Astrocyte (in vitro differentiated cells and primary cell): ENCODE measurements at regions not wholly inside any gene's neighbourhood (a gene's known extent, or its start where the extent isn't known, plus 50 kb on each side); places are given as distances from the start of the nearest gene placed in this dataset.

ENCODE experiments used
- DNase-seq: peaks from one replicate; pipeline ENCODE4 v3.0.0-alpha.2; 2010; ENCODE audit warnings: low read depth
- FAIRE-seq: peaks from 2 replicates; lab custom pipeline; 2011; peaks lifted over from hg19 to GRCh38; lab: Jason Lieb, UNC
- H2AFZ ChIP-seq: 2 replicates; pipeline ENCODE4 v1.6.0; 2012; ENCODE audit warnings: low read depth, low read length, inconsistent platforms
- H3K27ac ChIP-seq: 2 replicates; pipeline ENCODE4 v1.5.1; 2011; ENCODE audit warnings: low read depth, low read length, inconsistent platforms
- H3K27me3 ChIP-seq: 2 replicates; pipeline ENCODE4 v1.6.0; 2011; ENCODE audit warnings: low read length, inconsistent platforms; ENCODE audit not compliant: insufficient read depth
- H3K36me3 ChIP-seq: 2 replicates; pipeline ENCODE4 v1.5.1; 2011; ENCODE audit warnings: low read length, inconsistent platforms; ENCODE audit not compliant: insufficient read depth
- H3K4me1 ChIP-seq: 2 replicates; pipeline ENCODE4 v1.5.1; 2011; ENCODE audit warnings: low read length, inconsistent platforms; ENCODE audit not compliant: insufficient read depth
- H3K4me2 ChIP-seq: 2 replicates; pipeline ENCODE4 v1.6.0; 2012; ENCODE audit warnings: low read length, inconsistent platforms
- H3K4me3 ChIP-seq: 2 replicates; pipeline ENCODE4 v1.5.1; 2011; ENCODE audit warnings: low read depth, mild to moderate bottlenecking, low read length, inconsistent platforms; ENCODE audit not compliant: insufficient read depth
- H3K79me2 ChIP-seq: 2 replicates; pipeline ENCODE4 v1.6.0; 2012; ENCODE audit warnings: mild to moderate bottlenecking, low read length, inconsistent platforms; ENCODE audit not compliant: insufficient read depth
- H3K9ac ChIP-seq: 2 replicates; pipeline ENCODE4 v1.6.0; 2012; ENCODE audit warnings: mild to moderate bottlenecking, low read length, inconsistent platforms
- H3K9me3 ChIP-seq: 2 replicates; pipeline ENCODE4 v1.5.1; 2012; ENCODE audit warnings: low read depth, mild to moderate bottlenecking, low read length, inconsistent platforms; ENCODE audit not compliant: insufficient read depth
- H4K20me1 ChIP-seq: 2 replicates; pipeline ENCODE4 v1.6.0; 2012; ENCODE audit warnings: low read length, inconsistent platforms; ENCODE audit not compliant: insufficient read depth
- H3K27ac Mint-ChIP-seq: one replicate; pipeline ENCODE4 v1.8.0; 2021; ENCODE audit warnings: mild to moderate bottlenecking, mixed read lengths; ENCODE audit not compliant: unreplicated experiment
- H3K27me3 Mint-ChIP-seq: one replicate; pipeline ENCODE4 v1.8.0; 2021; ENCODE audit warnings: low read depth, mixed read lengths; ENCODE audit not compliant: unreplicated experiment
- H3K36me3 Mint-ChIP-seq: one replicate; pipeline ENCODE4 v1.8.0; 2021; ENCODE audit warnings: low read depth, mixed read lengths; ENCODE audit not compliant: unreplicated experiment
- H3K4me1 Mint-ChIP-seq: one replicate; pipeline ENCODE4 v1.8.0; 2021; ENCODE audit warnings: low read depth, mixed read lengths; ENCODE audit not compliant: unreplicated experiment
- H3K4me3 Mint-ChIP-seq: one replicate; pipeline ENCODE4 v1.8.0; 2021; ENCODE audit warnings: mild to moderate bottlenecking, moderate library complexity, mixed read lengths; ENCODE audit not compliant: unreplicated experiment
- H3K9me3 Mint-ChIP-seq: one replicate; pipeline ENCODE4 v1.8.0; 2021; ENCODE audit warnings: mild to moderate bottlenecking, mixed read lengths; ENCODE audit not compliant: unreplicated experiment
- EZH2 ChIP-seq: IDR thresholded peaks from 2 replicates; pipeline ENCODE4 v1.6.1; 2012; ENCODE audit warnings: mild to moderate bottlenecking, low read length, inconsistent platforms; ENCODE audit not compliant: insufficient read depth
- TF ChIP-seq, protein P1 (sequence below): IDR thresholded peaks from 2 replicates; pipeline ENCODE4 v1.5.1; 2011; ENCODE audit warnings: low read depth, mild to moderate bottlenecking, inconsistent platforms, low read length, moderate library complexity; ENCODE audit not compliant: insufficient read depth

- H3K9me3 Mint-ChIP-seq: peaks cover 3% of the 10 kb centered on the region
- Histone ChIP-seq H3K4me2 (no peak overlapping the region), H3K4me3 (no peak overlapping the region), H4K20me1 (no peaks in the 10 kb centered on the region), H3K79me2 (no peaks in the 10 kb centered on the region), H2AFZ (no peak overlapping the region), H3K27ac (no peak overlapping the region), H3K4me1 (peaks cover 14% of the 10 kb centered on the region), H3K9ac (no peak overlapping the region), H3K36me3 (no peaks in the 10 kb centered on the region), H3K9me3 (no peaks in the 10 kb centered on the region), H3K27me3 (no peaks in the 10 kb centered on the region)
- FAIRE-seq: no peak
- H3K27ac Mint-ChIP-seq: no peak overlapping the region
- peaks cover 12% of the 10 kb centered on the region for H3K4me1 Mint-ChIP-seq
- H3K27me3 Mint-ChIP-seq: no peaks in the 10 kb centered on the region
- TF ChIP-seq, protein P1, sequence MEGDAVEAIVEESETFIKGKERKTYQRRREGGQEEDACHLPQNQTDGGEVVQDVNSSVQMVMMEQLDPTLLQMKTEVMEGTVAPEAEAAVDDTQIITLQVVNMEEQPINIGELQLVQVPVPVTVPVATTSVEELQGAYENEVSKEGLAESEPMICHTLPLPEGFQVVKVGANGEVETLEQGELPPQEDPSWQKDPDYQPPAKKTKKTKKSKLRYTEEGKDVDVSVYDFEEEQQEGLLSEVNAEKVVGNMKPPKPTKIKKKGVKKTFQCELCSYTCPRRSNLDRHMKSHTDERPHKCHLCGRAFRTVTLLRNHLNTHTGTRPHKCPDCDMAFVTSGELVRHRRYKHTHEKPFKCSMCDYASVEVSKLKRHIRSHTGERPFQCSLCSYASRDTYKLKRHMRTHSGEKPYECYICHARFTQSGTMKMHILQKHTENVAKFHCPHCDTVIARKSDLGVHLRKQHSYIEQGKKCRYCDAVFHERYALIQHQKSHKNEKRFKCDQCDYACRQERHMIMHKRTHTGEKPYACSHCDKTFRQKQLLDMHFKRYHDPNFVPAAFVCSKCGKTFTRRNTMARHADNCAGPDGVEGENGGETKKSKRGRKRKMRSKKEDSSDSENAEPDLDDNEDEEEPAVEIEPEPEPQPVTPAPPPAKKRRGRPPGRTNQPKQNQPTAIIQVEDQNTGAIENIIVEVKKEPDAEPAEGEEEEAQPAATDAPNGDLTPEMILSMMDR: no peak
- no peak for TF ChIP-seq EZH2
- no peaks in the 10 kb centered on the region for H3K36me3 Mint-ChIP-seq
- no peak for DNase-seq
- H3K4me3 Mint-ChIP-seq: no peak overlapping the region
Measured at GRCh38 chr5:96611946-96612345, 50.2 kb upstream of the CAST start.
